GM18511 (cell line): ENCODE measurements at regions not wholly inside any gene's neighbourhood (a gene's known extent, or its start where the extent isn't known, plus 50 kb on each side); places are given as distances from the start of the nearest gene placed in this dataset.

Experiments
- ATAC-seq: cut with Tn5 transposase; IDR thresholded peaks from one replicate; pipeline ENCODE4 v1.9.1; 2021; ENCODE audit warnings: mild to moderate bottlenecking, moderate library complexity; ENCODE audit not compliant: unreplicated experiment

DNA sequence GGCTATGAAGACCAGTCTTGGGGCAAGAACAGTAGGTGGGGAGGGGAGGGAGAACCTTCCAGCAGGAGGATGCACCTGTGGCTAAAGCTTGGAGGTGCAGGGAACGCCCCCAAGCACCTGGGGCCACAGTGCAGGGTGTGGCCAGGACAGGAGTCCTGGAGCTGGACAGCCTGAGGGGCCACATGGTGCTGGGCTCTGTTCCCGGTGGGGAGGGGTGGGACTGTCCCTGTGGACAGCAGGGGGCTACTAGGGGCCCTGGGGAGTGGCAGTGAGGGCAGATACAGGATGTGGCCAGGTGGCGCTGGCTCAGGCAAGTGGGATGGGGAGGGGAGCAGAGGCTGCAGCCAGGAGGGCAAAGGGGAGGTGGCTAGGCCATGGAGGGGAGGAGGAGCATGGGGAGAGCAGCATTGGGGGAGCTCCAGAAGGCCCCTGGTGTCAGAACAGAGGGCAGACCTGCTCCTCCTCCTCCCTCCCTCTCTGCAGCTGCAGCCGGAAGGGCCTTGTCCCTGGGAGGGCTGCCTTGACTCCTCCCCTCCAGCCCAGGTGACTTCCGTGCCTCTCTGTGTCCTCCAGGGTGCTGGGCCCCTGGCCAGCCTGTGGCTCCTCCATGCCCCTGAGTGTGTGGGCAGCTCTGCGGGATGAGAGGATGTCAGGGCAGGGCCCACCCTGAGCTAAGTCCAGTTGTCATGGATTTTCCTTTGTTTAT, 68.4 kb upstream of the DLK1 start:
- ATAC-seq: no peak

GRCh38 chr14:100659345-100660001, 67.2 kb upstream of the DLK1 start:
- ATAC-seq: no peak

DNA sequence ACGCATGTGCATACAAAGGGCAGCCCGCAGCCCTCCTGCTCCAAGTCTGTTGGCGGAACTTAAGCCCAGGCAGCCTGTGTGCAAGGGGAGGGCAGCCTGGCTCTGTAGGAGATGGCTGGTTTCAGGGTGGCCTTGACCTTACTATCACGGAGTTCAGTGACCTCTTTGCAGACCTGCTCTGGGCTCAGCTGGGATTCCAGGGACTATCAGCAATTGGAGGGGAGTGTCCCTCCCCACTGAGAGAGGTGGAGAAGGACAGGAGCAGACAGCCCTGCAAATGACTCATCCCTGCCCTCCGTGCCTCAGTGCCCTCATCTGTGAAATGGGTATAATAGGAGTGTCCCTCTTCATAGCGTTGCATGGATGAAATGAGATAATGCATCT, 66.2 kb upstream of the DLK1 start:
- ATAC-seq: no peak

- no peak for ATAC-seq
These were observed 65.6 kb upstream of the DLK1 start for GRCh38 chr14:100660882-100661635.

- no peak for ATAC-seq
These were observed 63.6 kb upstream of the DLK1 start for GRCh38 chr14:100662879-100663760.

DNA sequence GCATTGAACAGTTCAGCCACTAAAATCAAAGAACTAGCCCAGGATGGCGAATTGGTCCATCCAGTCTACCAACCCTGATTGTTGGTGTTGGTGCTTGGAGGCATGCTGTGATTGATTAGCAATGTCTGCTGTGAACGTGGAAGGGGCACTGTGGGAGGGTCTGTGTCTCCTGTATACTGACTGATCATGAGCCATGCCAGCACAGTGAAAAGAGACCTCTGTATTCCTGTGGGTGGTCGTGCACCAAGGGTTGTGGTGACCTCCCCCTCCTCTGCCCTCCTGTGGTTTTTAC, 63.0 kb upstream of the DLK1 start:
- no peak for ATAC-seq

DNA sequence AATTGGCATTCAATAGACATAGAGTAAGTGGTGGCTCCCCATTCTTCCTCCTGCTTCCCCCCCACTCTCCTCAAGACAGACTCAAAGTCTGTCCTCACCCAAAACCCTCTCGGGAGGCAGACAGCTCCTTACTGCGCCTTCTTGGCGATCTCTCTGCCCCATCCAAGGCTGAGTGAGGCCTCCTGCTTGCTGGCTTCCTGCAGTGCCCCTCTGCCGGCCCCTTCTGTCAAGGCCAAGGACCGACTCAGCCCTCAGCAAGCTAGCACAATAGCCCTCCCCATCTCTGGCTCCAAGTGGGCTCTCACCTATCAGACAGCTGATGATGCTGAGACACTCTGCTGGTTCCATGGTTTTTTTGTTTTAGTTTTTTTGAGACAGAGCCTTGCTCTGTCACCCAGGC, 62.5 kb upstream of the DLK1 start:
- ATAC-seq: no peak

DNA sequence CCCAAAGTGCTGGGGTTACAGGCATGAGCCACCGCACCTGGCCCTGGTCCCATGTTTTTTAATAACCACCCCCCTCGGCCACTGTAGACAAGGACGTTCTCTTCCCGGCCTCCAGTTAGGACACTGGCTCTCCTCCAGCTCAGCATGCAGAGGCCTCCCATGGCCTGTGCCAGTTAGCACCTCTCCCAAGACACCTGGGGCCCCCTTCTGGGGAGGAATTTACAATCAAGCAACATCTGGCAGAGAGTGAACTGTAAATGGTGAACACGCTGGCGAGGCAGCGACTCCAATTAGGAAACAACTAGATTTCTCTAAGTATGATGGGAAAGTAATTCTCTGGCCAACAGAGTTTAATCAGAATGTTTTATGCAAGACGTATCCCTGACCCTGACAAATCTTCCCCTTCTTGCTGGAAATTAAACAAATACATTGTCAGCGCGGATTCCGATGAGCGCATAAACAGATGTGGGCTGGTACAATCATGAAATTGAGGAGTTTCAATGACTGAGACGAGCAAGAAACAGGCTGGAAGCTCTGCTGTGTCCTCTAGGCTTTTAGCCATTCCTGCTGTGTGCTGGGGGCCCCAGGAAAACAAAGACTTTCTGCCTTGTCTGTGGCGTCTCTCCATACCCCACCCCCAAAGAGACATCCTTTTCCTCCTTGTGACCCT, 61.7 kb upstream of the DLK1 start:
- no peak for ATAC-seq

- no peak for ATAC-seq
These were observed 61.1 kb upstream of the DLK1 start for GRCh38 chr14:100665511-100666032.

DNA sequence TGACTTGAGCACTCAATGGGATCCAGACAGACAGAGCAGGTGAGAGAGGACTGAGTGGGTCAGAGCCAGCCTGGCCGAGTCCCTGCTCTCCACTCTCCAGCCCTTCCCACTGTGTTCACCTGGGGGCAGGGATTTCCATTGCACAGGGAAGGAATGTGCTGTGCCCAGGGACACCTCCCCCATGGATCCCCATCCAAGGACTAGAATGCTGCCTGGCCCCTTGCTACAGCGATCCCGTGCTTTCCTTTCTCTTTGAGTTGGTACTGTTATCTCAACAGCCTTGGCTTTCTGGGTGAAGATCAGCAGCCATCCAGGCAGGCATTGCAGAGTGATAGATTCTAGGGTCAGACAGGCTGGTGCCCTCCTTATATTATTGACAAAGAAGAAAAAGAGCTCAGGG, 60.3 kb upstream of the DLK1 start:
- ATAC-seq: no peak

DNA sequence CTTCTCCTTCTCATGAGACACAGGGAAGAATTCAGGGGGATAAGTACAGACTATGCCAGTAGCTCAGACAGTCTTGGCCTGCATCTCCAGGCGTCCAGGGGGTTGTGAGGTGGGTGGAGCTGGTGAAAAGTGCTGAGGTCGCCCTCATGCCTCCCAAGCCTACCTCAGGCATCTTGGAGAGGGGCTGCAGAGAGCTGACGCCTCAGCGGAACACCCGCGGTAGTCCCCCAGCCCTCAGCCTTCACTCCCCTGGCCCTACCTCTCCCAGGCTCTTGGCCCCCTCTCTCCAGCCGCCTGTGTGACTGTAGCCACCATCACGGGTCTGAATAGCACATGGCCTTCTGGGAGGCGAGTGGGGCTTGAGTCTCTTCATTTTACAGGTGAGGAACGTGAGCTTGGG, 59.8 kb upstream of the DLK1 start:
- ATAC-seq: no peak

DNA sequence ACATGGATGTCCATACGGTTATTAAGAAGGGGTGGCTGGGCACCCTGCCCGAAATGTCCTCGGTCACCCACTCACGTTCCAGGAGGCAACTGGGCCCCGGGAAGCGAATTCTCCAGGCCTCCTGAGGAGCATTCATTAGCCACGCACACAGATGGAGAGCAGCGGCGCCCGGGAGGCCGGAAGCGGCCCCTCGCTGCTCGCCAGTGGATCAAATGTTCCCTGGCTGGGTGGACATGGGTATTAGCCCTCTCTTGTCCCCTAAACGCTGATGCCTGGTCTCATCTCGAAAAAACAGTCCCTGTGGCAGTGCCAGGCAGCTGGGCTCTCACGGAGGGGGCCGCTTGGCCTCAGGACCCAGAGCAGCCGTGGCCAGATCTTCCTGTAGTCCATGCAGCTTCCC, 59.0 kb upstream of the DLK1 start:
- ATAC-seq: no peak

- ATAC-seq: no peak
These were observed 58.3 kb upstream of the DLK1 start for GRCh38 chr14:100668352-100668751.

- no peak for ATAC-seq
These were observed 57.7 kb upstream of the DLK1 start for GRCh38 chr14:100669011-100669412.

DNA sequence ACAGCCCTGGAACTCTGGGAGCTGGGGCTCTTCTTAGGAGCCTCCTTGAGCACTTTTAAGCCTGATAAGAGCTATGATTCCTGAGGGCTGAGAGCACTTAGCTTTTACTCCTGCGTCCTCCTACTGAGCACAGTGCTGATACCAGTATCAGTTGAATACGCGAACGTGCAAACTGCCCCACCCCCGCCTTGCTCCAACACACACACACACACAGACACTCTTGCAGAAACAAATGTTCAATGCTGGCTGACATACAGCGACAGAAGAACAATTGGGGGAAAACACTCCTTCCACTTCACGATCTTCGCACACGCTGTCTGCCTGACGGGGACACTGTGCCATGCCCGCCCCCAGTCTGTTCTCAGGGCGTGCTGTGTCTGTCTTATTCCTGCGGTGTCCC, 57.2 kb upstream of the DLK1 start:
- no peak for ATAC-seq

DNA sequence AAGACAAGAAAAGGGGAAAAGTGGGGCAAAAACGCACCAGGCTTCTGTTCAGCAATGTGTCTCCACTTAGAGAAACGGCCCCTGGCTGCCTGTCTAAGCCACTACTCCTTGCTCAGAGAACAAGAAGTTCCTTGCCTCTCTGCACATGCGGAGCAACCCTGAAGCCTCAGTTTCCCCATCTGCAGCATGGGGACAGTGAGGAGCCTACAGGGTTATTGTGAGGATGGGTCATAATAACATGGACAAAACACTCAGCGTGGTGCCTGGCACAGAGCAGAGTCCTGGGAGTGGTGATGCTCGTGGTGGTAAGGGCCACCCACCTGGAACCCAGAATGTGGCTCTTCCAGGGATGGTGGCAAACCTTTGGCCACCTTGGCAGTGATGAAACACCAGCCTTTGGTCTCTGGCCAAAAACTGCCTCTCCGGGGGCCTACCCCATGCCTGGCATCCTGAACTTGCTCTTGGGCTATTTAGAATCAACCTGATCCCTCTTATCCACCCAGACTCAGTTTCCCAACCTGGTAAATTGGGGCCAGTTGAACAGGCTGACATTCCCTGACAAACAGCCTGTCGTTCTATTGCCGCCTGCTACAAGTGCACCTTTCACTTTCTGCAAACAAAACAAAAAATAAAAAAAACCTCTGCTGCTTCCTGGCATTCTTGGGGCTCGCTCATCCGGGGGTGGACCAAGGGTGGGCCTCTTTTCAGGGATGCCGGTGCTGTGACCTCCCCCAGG, 56.5 kb upstream of the DLK1 start:
- no peak for ATAC-seq

GRCh38 chr14:100670753-100671049, 56.0 kb upstream of the DLK1 start:
- no peak for ATAC-seq

DNA sequence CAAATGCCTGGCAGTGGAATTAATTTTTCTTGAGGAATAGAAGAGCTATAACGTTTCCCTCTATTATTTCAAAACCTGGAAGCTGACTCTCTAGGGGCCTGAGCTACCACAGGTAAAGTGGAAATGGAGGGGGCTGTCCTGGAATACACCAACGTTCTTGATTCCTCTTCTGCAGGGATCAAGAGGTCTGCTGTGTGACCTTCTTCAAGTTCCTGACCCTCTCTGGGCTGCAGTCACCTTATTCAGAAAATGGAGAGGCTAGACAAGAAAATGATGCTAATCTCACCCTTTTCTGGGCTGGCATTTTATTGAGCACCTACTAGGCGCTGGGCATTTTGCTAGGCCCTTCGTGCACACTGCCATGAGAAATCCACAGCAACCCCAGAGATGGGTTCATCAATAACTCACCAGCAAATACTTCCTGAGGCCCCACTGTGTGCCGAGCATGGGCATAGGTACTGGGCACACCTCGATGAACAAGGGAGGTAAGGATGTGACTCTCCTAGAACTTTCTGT, 55.2 kb upstream of the DLK1 start:
- no peak for ATAC-seq

DNA sequence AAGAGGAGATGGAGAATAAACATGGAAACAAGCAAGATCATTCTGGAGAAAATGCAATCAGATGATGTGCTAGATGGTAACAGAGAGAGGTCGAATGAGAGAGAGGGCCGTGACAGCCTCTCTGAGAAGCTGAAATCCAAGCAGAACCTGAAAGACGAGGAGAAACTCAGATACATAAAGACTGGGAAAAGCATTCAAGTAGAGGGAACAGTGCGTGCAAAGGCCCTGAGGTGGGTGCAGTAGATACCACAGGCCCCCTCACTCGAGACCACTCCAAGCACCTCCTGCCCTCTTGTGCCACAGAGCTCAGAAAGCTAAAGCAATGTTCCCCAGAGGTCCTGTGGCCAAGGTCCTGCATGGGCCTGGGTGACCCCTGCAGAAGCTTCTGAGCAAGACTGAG, 54.8 kb upstream of the DLK1 start:
- no peak for ATAC-seq
